ENCODE measurements at regions not wholly inside any gene's neighbourhood (a gene's known extent, or its start where the extent isn't known, plus 50 kb on each side); places are given as distances from the start of the nearest gene placed in this dataset.

GRCh38 chr3:18809640-18810305 is 338.5 kb upstream of the KCNH8 start:
- H3K9ac ChIP-seq (ENCODE audit: insufficient read depth in 1 of 2, low read depth in 2 of 2, low read length in 2 of 2) = no peak overlapping the region
- no peak overlapping the region for H3K4me3 ChIP-seq
- intact Hi-C loops (cut with micrococcal nuclease) (no loop called here), in situ Hi-C loops (cut with MboI) (no loop called here)
- DNase-seq (ENCODE audit: extremely low read depth in 1 of 4, low spot score in 3 of 4) (no peak), ATAC-seq (no peak), FAIRE-seq (no peak)
- BruUV-seq (replicated peaks) = no TSS peak
- no peaks in the 10 kb centered on the region for H3K4me1 ChIP-seq (replicated peaks in 1 of 2; ENCODE audit: control insufficient read depth in 2 of 2, insufficient read depth in 2 of 2, low read length in 2 of 2)
- 2% methylated on average over 3 of the region's 3 CpGs for WGBS (ENCODE audit: insufficient coverage, low coverage, missing lambda C conversion rate)
- 0 out of 2 replicates have a peak, but pooled peaks cover 2% of the 10 kb centered on the region for H3K9me3 ChIP-seq (replicated peaks; ENCODE audit: control insufficient read depth, insufficient read depth, low read depth, low read length)
- no peaks in the 10 kb centered on the region for H3K36me3 ChIP-seq (ENCODE audit: control insufficient read depth, insufficient read depth, low read length)
- H3K79me2 ChIP-seq (ENCODE audit: control insufficient read depth, insufficient read depth, low read length) = no peaks in the 10 kb centered on the region
- no peak overlapping the region for H3K27ac ChIP-seq (ENCODE audit: extremely low read depth, low read depth, low read length)
- no peaks in the 10 kb centered on the region for H3K27me3 ChIP-seq (ENCODE audit: control insufficient read depth in 2 of 2, insufficient read depth in 2 of 2, low read length in 2 of 2)
- H4K20me1 ChIP-seq (replicated peaks; ENCODE audit: control insufficient read depth, insufficient read depth, low read length) = no peaks in the 10 kb centered on the region
- H2AFZ ChIP-seq (ENCODE audit: low read depth, low read length) = no peak overlapping the region
- ChIA-PET CTCF (ENCODE audit: low intra/inter-chr PET ratio) (no interaction called here), POLR2A (no interaction called here)
- TF ChIP-seq, protein P1, sequence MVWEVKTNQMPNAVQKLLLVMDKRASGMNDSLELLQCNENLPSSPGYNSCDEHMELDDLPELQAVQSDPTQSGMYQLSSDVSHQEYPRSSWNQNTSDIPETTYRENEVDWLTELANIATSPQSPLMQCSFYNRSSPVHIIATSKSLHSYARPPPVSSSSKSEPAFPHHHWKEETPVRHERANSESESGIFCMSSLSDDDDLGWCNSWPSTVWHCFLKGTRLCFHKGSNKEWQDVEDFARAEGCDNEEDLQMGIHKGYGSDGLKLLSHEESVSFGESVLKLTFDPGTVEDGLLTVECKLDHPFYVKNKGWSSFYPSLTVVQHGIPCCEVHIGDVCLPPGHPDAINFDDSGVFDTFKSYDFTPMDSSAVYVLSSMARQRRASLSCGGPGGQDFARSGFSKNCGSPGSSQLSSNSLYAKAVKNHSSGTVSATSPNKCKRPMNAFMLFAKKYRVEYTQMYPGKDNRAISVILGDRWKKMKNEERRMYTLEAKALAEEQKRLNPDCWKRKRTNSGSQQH (CRISPR knock-in tag; IDR thresholded peaks at IDR 0.05) = no peak
- TF ChIP-seq ZNF316 (IDR thresholded peaks at IDR 0.05) (peak; percentile 74), C11orf30 (IDR thresholded peaks at IDR 0.05; ENCODE audit: low read depth) (0 out of 2 replicates have a peak, but pooled peaks have one; percentile 45), GTF2A2 (tag; IDR thresholded peaks at IDR 0.05) (no peak), ZFP36 (IDR thresholded peaks at IDR 0.05; ENCODE audit: low read depth, low read length, partially characterized antibody) (no peak), FOXK2 (conservative IDR thresholded peaks at IDR 0.05 in 1 of 2, IDR thresholded peaks at IDR 0.05 in 1 of 2; ENCODE audit: low read depth in 2 of 2) (no peak), TAL1 (IDR thresholded peaks at IDR 0.05) (no peak), ZNF175 (CRISPR knock-in tag; IDR thresholded peaks at IDR 0.05; ENCODE audit: low read depth) (no peak), MAFK (IDR thresholded peaks at IDR 0.05; ENCODE audit: low read length) (peak; percentile 76), NFIX (CRISPR knock-in tag; IDR thresholded peaks at IDR 0.05; ENCODE audit: low read depth) (no peak), PHF8 (IDR thresholded peaks at IDR 0.05; ENCODE audit: borderline replicate concordance, low read length) (no peak), MAFF (IDR thresholded peaks at IDR 0.05; ENCODE audit: low read length) (peak; percentile 79), CREBBP (IDR thresholded peaks at IDR 0.05; ENCODE audit: low read depth, low read length) (no peak), ZNF311 (CRISPR knock-in tag; IDR thresholded peaks at IDR 0.05) (no peak), ZNF584 (CRISPR knock-in tag; IDR thresholded peaks at IDR 0.05; ENCODE audit: low read depth) (no peak), NR3C1 (CRISPR knock-in tag; IDR thresholded peaks at IDR 0.05) (no peak), ZNF431 (CRISPR knock-in tag; IDR thresholded peaks at IDR 0.05) (no peak), FOXA3 (CRISPR knock-in tag; conservative IDR thresholded peaks at IDR 0.05 in 1 of 2, IDR thresholded peaks at IDR 0.05 in 1 of 2) (no peak), MAFG (tag; conservative IDR thresholded peaks at IDR 0.05) (peak; percentile 54)
- TF ChIP-seq, protein P2, sequence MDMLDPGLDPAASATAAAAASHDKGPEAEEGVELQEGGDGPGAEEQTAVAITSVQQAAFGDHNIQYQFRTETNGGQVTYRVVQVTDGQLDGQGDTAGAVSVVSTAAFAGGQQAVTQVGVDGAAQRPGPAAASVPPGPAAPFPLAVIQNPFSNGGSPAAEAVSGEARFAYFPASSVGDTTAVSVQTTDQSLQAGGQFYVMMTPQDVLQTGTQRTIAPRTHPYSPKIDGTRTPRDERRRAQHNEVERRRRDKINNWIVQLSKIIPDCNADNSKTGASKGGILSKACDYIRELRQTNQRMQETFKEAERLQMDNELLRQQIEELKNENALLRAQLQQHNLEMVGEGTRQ (CRISPR knock-in tag; IDR thresholded peaks at IDR 0.05) = no peak
- TF ChIP-seq, protein P3, sequence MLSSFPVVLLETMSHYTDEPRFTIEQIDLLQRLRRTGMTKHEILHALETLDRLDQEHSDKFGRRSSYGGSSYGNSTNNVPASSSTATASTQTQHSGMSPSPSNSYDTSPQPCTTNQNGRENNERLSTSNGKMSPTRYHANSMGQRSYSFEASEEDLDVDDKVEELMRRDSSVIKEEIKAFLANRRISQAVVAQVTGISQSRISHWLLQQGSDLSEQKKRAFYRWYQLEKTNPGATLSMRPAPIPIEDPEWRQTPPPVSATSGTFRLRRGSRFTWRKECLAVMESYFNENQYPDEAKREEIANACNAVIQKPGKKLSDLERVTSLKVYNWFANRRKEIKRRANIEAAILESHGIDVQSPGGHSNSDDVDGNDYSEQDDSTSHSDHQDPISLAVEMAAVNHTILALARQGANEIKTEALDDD (IDR thresholded peaks at IDR 0.05) = no peak
- H3K9me1 ChIP-seq (ENCODE audit: control insufficient read depth, insufficient read depth, low read length) = no peaks in the 10 kb centered on the region
- no peak overlapping the region for H3K4me2 ChIP-seq (ENCODE audit: insufficient read depth, low read length)

Data from K562 (cell line).